ENCODE measurements at regions not wholly inside any gene's neighbourhood (a gene's known extent, or its start where the extent isn't known, plus 50 kb on each side); places are given as distances from the start of the nearest gene placed in this dataset.

- DNase-seq (ENCODE audit: low read depth), result no peak
These were observed 453.5 kb downstream of the MTRR start for GRCh38 chr5:8322484-8322883.

- DNase-seq (ENCODE audit: low read depth), result no peak
These were observed 458.1 kb downstream of the MTRR start for GRCh38 chr5:8327016-8327415.

GRCh38 chr5:8329773-8330172 is 460.8 kb downstream of the MTRR start:
- DNase-seq (ENCODE audit: low read depth), result no peak

GRCh38 chr5:8332666-8333445 is 463.9 kb downstream of the MTRR start:
- DNase-seq (ENCODE audit: low read depth), result no peak

GRCh38 chr5:8333485-8333884 is 464.5 kb downstream of the MTRR start:
- DNase-seq (ENCODE audit: low read depth), result no peak

- DNase-seq (ENCODE audit: low read depth), result no peak
These were observed 465.0 kb downstream of the MTRR start for GRCh38 chr5:8333977-8334376.

GRCh38 chr5:8340261-8340660 is 471.3 kb downstream of the MTRR start:
- DNase-seq (ENCODE audit: low read depth), result no peak

GRCh38 chr5:8340739-8341344 is 471.9 kb downstream of the MTRR start:
- no peak for DNase-seq (ENCODE audit: low read depth)

- DNase-seq (ENCODE audit: low read depth), result no peak
These were observed 472.5 kb downstream of the MTRR start for GRCh38 chr5:8341406-8341805.

GRCh38 chr5:8347984-8348383 is 479.0 kb downstream of the MTRR start:
- DNase-seq (ENCODE audit: low read depth), result no peak

- no peak for DNase-seq (ENCODE audit: low read depth)
These were observed 480.9 kb downstream of the MTRR start for GRCh38 chr5:8349855-8350254.

GRCh38 chr5:8350644-8351339 is 481.8 kb downstream of the MTRR start:
- no peak for DNase-seq (ENCODE audit: low read depth)

- DNase-seq (ENCODE audit: low read depth), result no peak
These were observed 487.0 kb downstream of the MTRR start for GRCh38 chr5:8355981-8356380.

GRCh38 chr5:8360012-8360411 is 491.1 kb downstream of the MTRR start:
- no peak for DNase-seq (ENCODE audit: low read depth)

GRCh38 chr5:8362495-8362894 is 493.5 kb downstream of the MTRR start:
- DNase-seq (ENCODE audit: low read depth), result no peak

- no peak for DNase-seq (ENCODE audit: low read depth)
These were observed 494.2 kb downstream of the MTRR start for GRCh38 chr5:8363138-8363537.

GRCh38 chr5:8366266-8366665 is 497.3 kb downstream of the MTRR start:
- DNase-seq (ENCODE audit: low read depth), result no peak

GRCh38 chr5:8376478-8376877 is 507.5 kb downstream of the MTRR start:
- DNase-seq (ENCODE audit: low read depth), result no peak

GRCh38 chr5:8381972-8382371 is 513.0 kb downstream of the MTRR start:
- DNase-seq (ENCODE audit: low read depth), result no peak

- no peak for DNase-seq (ENCODE audit: low read depth)
These were observed 513.5 kb downstream of the MTRR start for GRCh38 chr5:8382456-8382855.

GRCh38 chr5:8383616-8384015 is 514.7 kb downstream of the MTRR start:
- no peak for DNase-seq (ENCODE audit: low read depth)

GRCh38 chr5:8386719-8387288 is 517.9 kb downstream of the MTRR start:
- DNase-seq (ENCODE audit: low read depth), result no peak

- no peak for DNase-seq (ENCODE audit: low read depth)
These were observed 523.0 kb downstream of the MTRR start for GRCh38 chr5:8391911-8392310.

All from amniotic epithelial cell (primary cell).